DOHH2 (cell line): ENCODE measurements at regions not wholly inside any gene's neighbourhood (a gene's known extent, or its start where the extent isn't known, plus 50 kb on each side); places are given as distances from the start of the nearest gene placed in this dataset.

ENCODE experiments used
- CTCF ChIP-seq: fragments of 200-600 bp; sonication (generic); IDR thresholded peaks from one replicate; pipeline ENCODE4 v1.5.1; 2014; ENCODE audit warnings: antibody characterized with exemption, mild to moderate bottlenecking, low read depth, low read length; ENCODE audit not compliant: poor library complexity, severe bottlenecking
- EZH2phosphoT487 ChIP-seq: fragments of 200-600 bp; sonication (generic); IDR thresholded peaks from 2 replicates; pipeline ENCODE4 v1.6.1; 2017; ENCODE audit warnings: borderline replicate concordance, mild to moderate bottlenecking, antibody characterized with exemption, low read length, moderate library complexity, mixed read lengths

- TF ChIP-seq CTCF, result peak; percentile 73
- TF ChIP-seq EZH2phosphoT487, result no peak
These were observed 420.2 kb upstream of the CHST9 start for GRCh38 chr18:27605107-27605834.
